LNCaP clone FGC (cell line): ENCODE measurements at regions not wholly inside any gene's neighbourhood (a gene's known extent, or its start where the extent isn't known, plus 50 kb on each side); places are given as distances from the start of the nearest gene placed in this dataset.
"Not testable (repeated sequence)": the region's sequence is repeated elsewhere in the genome, so short reads cannot be mapped to it uniquely, and the experiment has no call there.

ENCODE experiments used
- DNase-seq: peaks from one replicate; pipeline ENCODE4 v3.0.0-alpha.2; 2011; ENCODE audit warnings: low read depth
- H3K4me3 ChIP-seq: 2 replicates; pipeline ENCODE4 v1.5.1; 2011; ENCODE audit warnings: mild to moderate bottlenecking, low read depth, low read length, control low read depth
- TF ChIP-seq, protein P1 (sequence below): IDR thresholded peaks from 2 replicates; pipeline ENCODE4 v1.5.1; 2012; ENCODE audit warnings: mild to moderate bottlenecking; ENCODE audit not compliant: control insufficient read depth, insufficient read depth; ENCODE audit errors: extremely low read depth

DNA sequence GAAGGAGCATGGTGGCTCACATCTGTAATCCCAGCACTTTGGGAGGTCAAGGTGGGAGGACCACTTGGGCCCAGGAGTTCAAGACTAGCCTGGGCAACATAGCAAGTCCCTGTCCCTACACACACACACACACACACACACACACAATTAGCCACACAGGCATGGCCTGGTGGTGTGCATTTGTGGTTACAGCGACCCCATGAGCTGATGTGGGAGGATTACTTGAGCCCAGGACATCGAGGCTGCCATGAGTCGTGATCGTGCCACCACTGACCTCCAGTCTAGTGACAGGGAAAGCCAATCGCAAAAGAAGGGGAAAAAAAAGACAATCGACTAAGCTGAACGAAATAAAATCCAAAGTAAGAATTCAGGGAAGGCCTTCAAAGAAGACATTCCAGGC lies 67.9 kb downstream of the TBX3 start:
- TF ChIP-seq, protein P1, sequence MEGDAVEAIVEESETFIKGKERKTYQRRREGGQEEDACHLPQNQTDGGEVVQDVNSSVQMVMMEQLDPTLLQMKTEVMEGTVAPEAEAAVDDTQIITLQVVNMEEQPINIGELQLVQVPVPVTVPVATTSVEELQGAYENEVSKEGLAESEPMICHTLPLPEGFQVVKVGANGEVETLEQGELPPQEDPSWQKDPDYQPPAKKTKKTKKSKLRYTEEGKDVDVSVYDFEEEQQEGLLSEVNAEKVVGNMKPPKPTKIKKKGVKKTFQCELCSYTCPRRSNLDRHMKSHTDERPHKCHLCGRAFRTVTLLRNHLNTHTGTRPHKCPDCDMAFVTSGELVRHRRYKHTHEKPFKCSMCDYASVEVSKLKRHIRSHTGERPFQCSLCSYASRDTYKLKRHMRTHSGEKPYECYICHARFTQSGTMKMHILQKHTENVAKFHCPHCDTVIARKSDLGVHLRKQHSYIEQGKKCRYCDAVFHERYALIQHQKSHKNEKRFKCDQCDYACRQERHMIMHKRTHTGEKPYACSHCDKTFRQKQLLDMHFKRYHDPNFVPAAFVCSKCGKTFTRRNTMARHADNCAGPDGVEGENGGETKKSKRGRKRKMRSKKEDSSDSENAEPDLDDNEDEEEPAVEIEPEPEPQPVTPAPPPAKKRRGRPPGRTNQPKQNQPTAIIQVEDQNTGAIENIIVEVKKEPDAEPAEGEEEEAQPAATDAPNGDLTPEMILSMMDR: no peak
- no peak overlapping the region for H3K4me3 ChIP-seq
- no peak for DNase-seq

DNA sequence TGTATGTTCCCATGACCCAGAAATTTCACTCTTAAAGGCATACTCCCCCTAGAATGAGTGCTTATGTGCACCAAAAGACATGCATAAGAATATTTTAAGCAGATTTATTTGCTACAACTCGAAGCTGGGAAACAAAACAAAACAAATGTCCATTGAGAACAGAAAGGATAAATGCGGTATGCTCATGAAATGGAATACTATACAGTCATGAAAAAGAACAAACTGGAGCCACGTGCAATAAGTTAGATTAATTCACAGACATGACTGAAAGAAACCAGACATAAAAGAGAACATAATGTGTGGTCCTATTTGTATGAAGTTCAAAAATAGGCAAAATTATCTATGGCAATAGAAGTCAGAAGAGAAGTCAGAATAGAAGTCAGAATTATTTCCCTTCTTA lies 69.9 kb downstream of the TBX3 start:
- no peak for DNase-seq
- TF ChIP-seq, protein P1: no peak
- no peak overlapping the region for H3K4me3 ChIP-seq

DNA sequence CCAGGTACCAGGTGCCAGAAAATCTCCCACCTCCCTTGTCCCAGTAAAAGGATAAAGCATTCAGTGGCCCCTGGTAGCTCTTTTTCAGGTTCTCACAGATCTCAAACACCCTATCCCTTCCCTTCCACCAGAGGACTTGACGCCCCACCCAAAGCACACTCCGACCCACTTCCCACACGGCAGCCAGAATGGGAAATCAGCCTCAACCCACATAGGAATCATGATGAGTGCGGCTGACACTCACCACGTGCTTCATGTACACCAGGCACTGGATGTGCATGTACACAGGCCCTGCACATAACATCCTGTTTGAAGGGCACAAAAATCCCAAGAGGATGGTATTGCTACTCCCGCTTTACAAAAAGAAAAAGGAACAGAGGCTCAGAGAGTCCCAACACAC lies 71.9 kb downstream of the TBX3 start:
- TF ChIP-seq, protein P1: no peak
- H3K4me3 ChIP-seq: no peak overlapping the region
- DNase-seq: no peak

DNA sequence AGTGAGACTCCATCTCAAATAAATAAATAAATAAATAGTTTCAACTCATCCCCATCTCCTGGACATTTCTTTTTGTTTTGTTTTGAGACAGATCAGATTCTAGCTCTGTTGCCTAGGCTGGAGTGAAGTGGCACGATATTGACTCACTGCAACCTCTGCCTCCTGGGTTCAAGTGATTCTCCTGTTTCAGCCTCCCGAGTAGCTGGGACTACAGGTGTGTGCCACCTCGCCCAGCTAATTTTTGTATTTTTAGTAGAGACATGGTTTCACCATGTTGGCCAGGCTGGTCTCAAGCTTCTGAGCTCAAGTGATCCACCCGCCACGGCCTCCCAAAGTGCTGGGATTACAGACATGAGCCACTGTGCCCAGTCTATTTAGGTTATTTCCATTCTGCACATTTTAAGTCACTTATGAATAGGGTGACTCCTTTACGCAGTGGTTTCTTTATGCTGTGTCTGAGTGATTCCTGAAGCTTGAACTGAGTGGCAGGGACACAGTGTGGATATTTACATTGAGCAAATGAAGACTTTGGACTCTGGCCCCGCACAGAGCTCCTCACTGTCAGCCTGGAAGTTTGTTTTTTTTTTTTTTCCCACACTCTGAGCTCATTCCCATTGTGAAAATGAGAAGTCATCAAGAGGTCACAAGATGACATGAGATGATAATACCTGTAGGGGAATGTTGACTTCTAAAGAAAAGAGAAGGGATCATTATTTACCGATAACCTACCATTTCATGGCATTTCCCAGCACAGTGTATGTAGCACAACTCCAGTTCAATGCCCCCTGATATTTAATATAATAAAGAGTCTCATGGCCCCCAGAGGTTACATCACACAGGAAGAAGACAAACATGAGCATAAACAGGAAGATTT lies 72.6 kb downstream of the TBX3 start:
- H3K4me3 ChIP-seq: no peak overlapping the region
- DNase-seq: peak; percentile 56
- TF ChIP-seq, protein P1: no peak

DNA sequence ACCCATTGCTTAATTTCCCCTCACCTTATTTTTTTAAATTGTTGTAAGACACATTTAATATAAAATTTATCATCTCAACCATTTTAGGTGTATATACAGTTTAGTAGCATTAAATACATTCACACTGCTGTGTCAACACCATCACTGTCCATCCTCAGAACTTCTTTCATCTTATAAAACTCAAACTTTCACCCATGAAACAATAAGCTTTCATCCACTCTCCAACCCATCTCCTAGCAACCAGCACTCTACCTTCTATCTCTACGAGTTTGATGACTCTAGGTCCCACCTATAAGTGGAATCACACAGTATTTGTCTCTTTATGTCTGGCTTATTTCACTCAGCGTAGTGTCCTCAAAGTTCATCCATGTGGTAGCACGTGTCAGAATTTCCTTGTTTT lies 75.5 kb downstream of the TBX3 start:
- TF ChIP-seq, protein P1: no peak
- DNase-seq: no peak
- H3K4me3 ChIP-seq: no peak overlapping the region

DNA sequence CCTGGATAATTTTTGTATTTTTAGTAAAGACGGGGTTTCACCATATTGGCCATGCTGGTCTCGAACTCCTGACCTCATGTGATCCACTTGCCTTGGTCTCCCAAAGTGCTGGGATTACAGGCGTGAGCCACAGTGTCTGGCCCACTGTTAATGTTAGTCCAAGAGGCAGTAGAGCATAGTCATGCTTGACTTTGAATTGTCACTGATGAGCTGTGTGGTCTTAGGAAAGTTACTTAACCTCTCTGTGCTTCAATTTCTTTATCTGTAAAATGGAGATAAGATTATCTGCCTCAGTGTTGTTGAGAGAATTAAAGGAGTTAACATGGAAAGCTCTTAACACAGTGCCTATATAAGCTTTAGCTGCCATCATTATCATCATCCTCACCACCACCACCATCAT lies 78.1 kb downstream of the TBX3 start:
- TF ChIP-seq, protein P1: no peak
- DNase-seq: no peak

DNA sequence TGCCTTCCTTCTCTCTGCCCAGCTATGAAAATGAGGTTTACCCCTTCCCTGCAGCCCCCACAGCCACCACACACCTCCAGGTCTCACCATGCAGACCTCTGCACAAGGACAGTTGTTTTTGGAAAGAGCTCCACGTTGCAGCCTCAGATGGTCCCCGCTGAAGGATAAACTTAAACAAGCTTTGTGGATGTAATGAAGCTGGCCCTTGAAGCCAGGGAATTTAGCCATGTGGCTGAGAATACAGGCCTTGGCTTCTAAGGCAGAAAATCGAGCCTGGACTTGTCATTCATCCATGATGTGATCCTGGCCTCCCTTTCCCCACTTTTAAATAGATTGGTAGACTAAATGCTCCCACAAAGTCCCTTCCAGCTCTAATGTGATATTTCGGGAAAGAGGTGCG lies 79.4 kb downstream of the TBX3 start:
- no peak overlapping the region for H3K4me3 ChIP-seq
- no peak for DNase-seq
- TF ChIP-seq, protein P1: no peak

More for the DNA sequence above, 78.1 kb downstream of the TBX3 start:
- H3K4me3 ChIP-seq: no peak overlapping the region

DNA sequence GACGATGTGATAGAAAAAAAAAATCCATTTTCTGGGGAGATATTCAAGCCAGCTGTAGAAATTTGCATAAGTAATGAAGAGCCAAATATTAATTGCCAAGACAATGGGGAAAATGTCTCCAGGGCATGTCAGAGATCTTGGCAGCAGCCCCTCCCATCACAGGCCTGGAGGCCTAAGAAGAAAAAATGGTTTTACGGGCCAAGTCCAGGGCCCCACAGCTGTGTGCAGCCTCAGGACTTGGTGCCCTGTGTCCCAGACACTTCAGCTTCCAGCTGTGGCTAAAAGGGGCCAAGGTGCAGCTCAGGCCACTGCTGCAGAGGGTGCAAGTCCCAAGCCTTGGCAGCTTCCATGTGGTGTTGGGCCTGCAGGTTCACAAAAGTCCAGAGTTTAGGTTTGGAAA lies 83.4 kb downstream of the TBX3 start:
- H3K4me3 ChIP-seq, DNase-seq: not testable (repeated sequence)
